Thyroid gland (tissue), 4 donors: ENCODE measurements at regions not wholly inside any gene's neighbourhood (a gene's known extent, or its start where the extent isn't known, plus 50 kb on each side); places are given as distances from the start of the nearest gene placed in this dataset.

Source experiments
- DNase-seq, 2 donors: peaks; one replicate each; pipeline ENCODE4 v3.0.0-alpha.2; 2019
- H3K27ac ChIP-seq, 3 donors: fragments of 200-600 bp; sonication (generic); 1 replicate in 2 of 3; 2 replicates in 1 of 3; pipeline ENCODE4 v1.5.1; 2016 to 2019; ENCODE audit warnings: mild to moderate bottlenecking in 1 of 3, moderate library complexity in 1 of 3
- H3K27me3 ChIP-seq: fragments of 200-600 bp; sonication (generic); one replicate; pipeline ENCODE4 v1.5.1; 2019
- H3K36me3 ChIP-seq, 2 donors: fragments of 200-600 bp; sonication (generic); one replicate each; pipeline ENCODE4 v1.5.1; 2016 to 2019
- H3K4me1 ChIP-seq, 2 donors: fragments of 200-600 bp; sonication (generic); one replicate each; pipeline ENCODE4 v1.5.1; 2017 to 2019
- H3K4me3 ChIP-seq, 3 donors: fragments of 200-600 bp; sonication (generic); replicated peaks in 1 of 3; 1 replicate in 2 of 3; 2 replicates in 1 of 3; pipeline ENCODE4 v1.5.1; 2016; ENCODE audit warnings: mild to moderate bottlenecking in 1 of 3
- H3K9me3 ChIP-seq: fragments of 200-600 bp; sonication (generic); one replicate; pipeline ENCODE4 v1.5.1; 2017
- CTCF ChIP-seq, 6 experiments: fragments of 200-600 bp in 3 of 6; fragments of 450-650 bp in 3 of 6; sonication (generic) in 3 of 6; IDR thresholded peaks; one replicate each; pipeline ENCODE4 v1.5.1; 2016 to 2019; ENCODE audit warnings: antibody characterized with exemption in 6 of 6, mild to moderate bottlenecking in 2 of 6, inconsistent platforms in 1 of 6, moderate library complexity in 1 of 6
- POLR2A ChIP-seq, 2 donors: fragments of 450-650 bp; IDR thresholded peaks; one replicate each; pipeline ENCODE4 v1.6.1; 2017; ENCODE audit warnings: antibody characterized with exemption in 2 of 2, mild to moderate bottlenecking in 2 of 2, moderate library complexity in 1 of 2
- WGBS, 2 donors: methylation state at CpG; one replicate each; pipeline ENCODE4 v1.1.5; 2017; 5-methylcytosine and 5-hydroxymethylcytosine counted together
- intact Hi-C: fragments of 100-400 bp; cut with DNase I; formaldehyde crosslinking; loops from one replicate; pipeline ENCODE4 v1.15.1; 2023

GRCh38 chr3:72461787-72462186 lies 386.5 kb downstream of the SHQ1 start:
- Histone ChIP-seq H3K4me3 (no peak overlapping the region), H3K4me1 (peaks cover 0 to 3% of the 10 kb centered on the region in 2 donors), H3K27ac (no peak overlapping the region), H3K27me3 (no peaks in the 10 kb centered on the region), H3K9me3 (no peaks in the 10 kb centered on the region), H3K36me3 (no peaks in the 10 kb centered on the region)
- TF ChIP-seq POLR2A (IDR thresholded peaks at IDR 0.05) (no peak), CTCF (IDR thresholded peaks at IDR 0.05) (no peak)
- WGBS, 2 donors = 29 to 38% methylated on average over 4 of the region's 4 CpGs
- intact Hi-C loops = no loop called here
- DNase-seq = no peak

DNA sequence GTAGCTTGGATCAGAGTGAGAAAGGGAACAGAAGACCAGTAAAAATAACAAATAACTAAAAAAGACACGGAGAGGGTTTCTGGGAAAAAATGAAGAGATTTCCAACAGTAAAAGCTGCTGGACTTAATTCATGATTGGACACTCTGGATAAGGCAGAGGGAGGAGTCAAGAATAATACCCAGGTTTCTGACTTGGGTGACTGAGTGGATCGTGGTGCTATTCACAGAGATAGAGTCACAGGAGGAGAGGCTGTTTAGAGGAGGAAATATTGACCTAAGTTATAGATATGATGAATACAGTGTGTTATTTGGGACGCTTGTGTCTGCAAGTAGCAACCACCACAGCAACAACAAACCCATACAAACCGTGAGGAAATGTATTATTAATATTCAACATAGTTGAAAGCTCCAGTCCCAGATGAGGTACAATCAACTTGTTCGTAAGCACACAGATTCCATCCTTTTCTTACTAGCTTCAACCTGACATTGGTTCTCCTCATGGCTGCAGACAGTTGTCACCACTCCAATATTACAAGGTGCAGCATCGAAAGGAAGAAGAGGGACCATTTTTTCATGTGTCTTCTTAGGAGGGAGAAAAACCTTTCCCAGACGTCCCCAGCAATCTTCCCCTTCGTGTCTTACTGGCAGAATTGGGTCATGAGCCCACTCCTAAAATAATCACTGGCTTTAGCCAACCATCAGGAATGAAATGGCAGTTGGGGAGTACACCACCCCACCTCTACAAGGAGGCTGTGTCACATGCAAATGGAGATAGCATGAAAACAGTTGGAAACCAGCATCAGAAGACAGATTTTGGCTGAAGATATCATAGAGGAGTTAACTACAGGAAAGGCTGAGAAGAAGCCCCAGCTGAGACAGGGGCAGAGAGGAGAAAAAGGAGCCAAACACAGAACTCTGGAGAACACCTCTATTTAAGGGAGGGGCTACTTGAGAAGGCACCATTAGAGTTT lies 387.8 kb downstream of the SHQ1 start:
- peaks cover 0 to 3% of the 10 kb centered on the region in 2 donors for H3K4me1 ChIP-seq
- WGBS, 2 donors = 92 to 93% methylated on average over 8 of the region's 8 CpGs

DNA sequence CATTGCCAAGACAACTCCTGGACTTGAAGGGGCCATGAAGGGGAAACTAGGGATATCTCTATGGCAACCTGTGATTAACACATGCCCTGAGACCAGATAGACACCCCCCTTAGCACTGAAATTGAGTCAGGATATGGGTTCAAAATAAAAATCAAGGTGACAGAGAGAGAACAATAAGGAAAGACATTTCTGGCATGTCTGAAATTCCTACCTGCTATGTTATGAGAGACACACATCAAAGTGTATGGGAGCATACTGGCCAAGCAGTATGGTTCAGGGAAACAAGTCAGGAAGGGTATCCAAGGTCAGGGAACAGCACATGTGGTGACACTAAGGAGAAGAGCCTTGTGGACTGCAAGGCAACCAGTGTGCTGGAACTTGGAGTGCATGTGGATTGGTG lies 388.7 kb downstream of the SHQ1 start:
- Histone ChIP-seq H3K27ac (no peak overlapping the region), H3K4me3 (no peak overlapping the region), H3K4me1 (peaks cover 0 to 3% of the 10 kb centered on the region in 2 donors), H3K36me3 (no peaks in the 10 kb centered on the region), H3K27me3 (no peaks in the 10 kb centered on the region), H3K9me3 (no peaks in the 10 kb centered on the region)
- intact Hi-C loops = no loop called here
- TF ChIP-seq CTCF (IDR thresholded peaks at IDR 0.05) (no peak), POLR2A (IDR thresholded peaks at IDR 0.05) (no peak)
- DNase-seq = no peak

More for the DNA sequence above, 387.8 kb downstream of the SHQ1 start:
- Histone ChIP-seq H3K27me3 (no peaks in the 10 kb centered on the region), H3K4me3 (no peak overlapping the region), H3K27ac (no peak overlapping the region), H3K9me3 (no peaks in the 10 kb centered on the region), H3K36me3 (no peaks in the 10 kb centered on the region)
- TF ChIP-seq CTCF (IDR thresholded peaks at IDR 0.05) (no peak), POLR2A (IDR thresholded peaks at IDR 0.05) (no peak)
- DNase-seq = no peak
- intact Hi-C loops = no loop called here

DNA sequence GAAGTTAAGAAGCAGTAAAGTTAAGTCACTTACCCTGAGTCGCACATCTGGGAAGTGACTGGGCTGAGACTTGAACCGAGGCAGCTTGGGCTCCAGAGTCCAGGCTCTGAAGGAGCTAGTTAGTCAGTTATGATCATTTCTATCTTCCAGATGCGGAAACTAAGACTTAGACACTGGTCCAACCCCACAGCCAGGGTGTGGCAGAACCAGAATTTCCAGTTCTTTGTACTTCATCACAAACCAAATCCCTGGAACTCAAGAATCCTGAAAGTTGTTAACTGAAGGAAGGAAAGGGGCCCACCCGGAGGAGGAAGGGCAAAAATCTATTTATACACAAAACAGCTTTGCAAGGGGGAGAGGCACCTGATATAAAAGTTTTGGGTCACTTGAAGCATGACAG lies 389.9 kb downstream of the SHQ1 start:
- peaks cover 0 to 3% of the 10 kb centered on the region in 2 donors for H3K4me1 ChIP-seq
- H3K36me3 ChIP-seq = no peaks in the 10 kb centered on the region
- 56 to 68% methylated on average over 4 of the region's 4 CpGs for WGBS, 2 donors
- H3K27me3 ChIP-seq = no peaks in the 10 kb centered on the region
- no peaks in the 10 kb centered on the region for H3K9me3 ChIP-seq
- TF ChIP-seq POLR2A (IDR thresholded peaks at IDR 0.05) (no peak), CTCF (IDR thresholded peaks at IDR 0.05) (no peak)
- H3K27ac ChIP-seq = no peak overlapping the region
- H3K4me3 ChIP-seq = no peak overlapping the region
- peak; percentile 7 to 11 for DNase-seq
- intact Hi-C loops = no loop called here

DNA sequence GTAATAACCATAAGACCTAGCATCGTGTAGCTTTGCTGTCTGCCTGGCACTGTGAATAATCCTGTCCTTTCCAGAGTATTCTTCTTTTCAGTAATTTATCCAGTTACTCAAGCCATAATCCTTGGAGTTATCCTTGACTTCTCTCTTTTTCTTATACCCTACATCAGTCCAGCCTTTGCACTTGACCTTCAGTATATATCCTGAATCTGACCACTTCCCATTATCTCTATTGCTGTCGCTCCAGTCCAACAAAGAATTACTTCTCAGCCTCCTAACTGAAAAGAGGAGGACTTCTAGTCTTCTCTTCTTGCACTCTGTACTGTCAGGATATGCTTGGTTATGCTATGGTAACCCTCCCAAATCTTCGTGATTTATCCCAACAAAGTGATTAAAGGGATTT lies 393.8 kb downstream of the SHQ1 start:
- Histone ChIP-seq H3K4me3 (no peak overlapping the region), H3K36me3 (no peaks in the 10 kb centered on the region), H3K9me3 (no peaks in the 10 kb centered on the region), H3K27me3 (no peaks in the 10 kb centered on the region), H3K4me1 (no peaks in the 10 kb centered on the region), H3K27ac (no peak overlapping the region)
- 90 to 94% methylated on average over 3 of the region's 3 CpGs for WGBS, 2 donors
- TF ChIP-seq CTCF (IDR thresholded peaks at IDR 0.05) = no peak
- no peak for TF ChIP-seq POLR2A (IDR thresholded peaks at IDR 0.05)
- intact Hi-C loops = no loop called here
- no peak for DNase-seq
